Gastrocnemius medialis (tissue), 4 donors: ENCODE measurements at regions not wholly inside any gene's neighbourhood (a gene's known extent, or its start where the extent isn't known, plus 50 kb on each side); places are given as distances from the start of the nearest gene placed in this dataset.

Source experiments
- ATAC-seq, 2 donors: fragments of 150-250 bp; one replicate each; pipeline ENCODE4 v1.9.1; 2016
- DNase-seq, 2 donors: peaks; one replicate each; pipeline ENCODE4 v3.0.0-alpha.2; 2019
- H3K27ac ChIP-seq, 4 donors: fragments of 200-600 bp; sonication (generic); 1 replicate in 1 of 4; 2 replicates in 3 of 4; pipeline ENCODE4 v1.5.1; 2016 to 2018; ENCODE audit warnings: mild to moderate bottlenecking in 2 of 4, moderate library complexity in 1 of 4
- H3K27me3 ChIP-seq, 3 donors: fragments of 200-600 bp; sonication (generic) in 2 of 3; 1 replicate in 1 of 3; 2 replicates in 2 of 3; pipeline versions ENCODE4 v1.5.1 to v1.6.0; 2016 to 2019; ENCODE audit warnings: mild to moderate bottlenecking in 1 of 3, moderate library complexity in 1 of 3
- H3K36me3 ChIP-seq, 2 donors: fragments of 200-600 bp; sonication (generic) in 1 of 2; one replicate each; pipeline ENCODE4 v1.5.1; 2017 to 2018
- H3K4me1 ChIP-seq, 2 donors: fragments of 200-600 bp; sonication (generic) in 1 of 2; one replicate each; pipeline ENCODE4 v1.5.1; 2016 to 2017; ENCODE audit warnings: mild to moderate bottlenecking in 2 of 2
- H3K4me3 ChIP-seq, 4 donors: fragments of 200-600 bp; sonication (generic) in 3 of 4; 1 replicate in 1 of 4; 2 replicates in 3 of 4; pipeline ENCODE4 v1.5.1; 2016 to 2019; ENCODE audit warnings: mild to moderate bottlenecking in 2 of 4
- H3K9me3 ChIP-seq, 3 donors: fragments of 200-600 bp; sonication (generic) in 2 of 3; 1 replicate in 1 of 3; 2 replicates in 2 of 3; pipeline ENCODE4 v1.5.1; 2016 to 2019
- POLR2A ChIP-seq, 2 donors: fragments of 450-650 bp; IDR thresholded peaks; one replicate each; pipeline ENCODE4 v1.6.1; 2017; ENCODE audit warnings: antibody characterized with exemption in 2 of 2, mild to moderate bottlenecking in 2 of 2, moderate library complexity in 2 of 2
- in situ Hi-C, 4 donors: fragments of 200-750 bp; cut with MboI; loops; one replicate each; pipeline versions ENCODE4 v1.15.0 to v1.8.0; 2017; ENCODE audit warnings: low sequenced_read_pairs in 4 of 4
- intact Hi-C: fragments of 100-400 bp; cut with DNase I; formaldehyde crosslinking; loops from one replicate; pipeline ENCODE4 v1.15.1; 2023; ENCODE audit warnings: low total_unique reads
- TF ChIP-seq, protein P1 (sequence below), 5 experiments: fragments of 450-650 bp in 3 of 5; fragments of 200-600 bp in 2 of 5; sonication (generic) in 2 of 5; IDR thresholded peaks in 4 of 5; conservative IDR thresholded peaks in 1 of 5; 1 replicate in 4 of 5; 2 replicates in 1 of 5; pipeline ENCODE4 v1.5.1; 2016 to 2019; ENCODE audit warnings: antibody characterized with exemption in 5 of 5, mild to moderate bottlenecking in 3 of 5, moderate library complexity in 3 of 5

GRCh38 chr5:6049662-6050061 lies 328.7 kb downstream of the MED10 start:
- Histone ChIP-seq H3K27me3 (no peaks in the 10 kb centered on the region), H3K36me3 (no peaks in the 10 kb centered on the region), H3K27ac (no peak overlapping the region), H3K9me3 (no peaks in the 10 kb centered on the region), H3K4me3 (no peak overlapping the region), H3K4me1 (no peaks in the 10 kb centered on the region)
- no peak for ATAC-seq
- in situ Hi-C loops: no loop called here
- no peak for TF ChIP-seq POLR2A (IDR thresholded peaks at IDR 0.05)
- TF ChIP-seq, protein P1, sequence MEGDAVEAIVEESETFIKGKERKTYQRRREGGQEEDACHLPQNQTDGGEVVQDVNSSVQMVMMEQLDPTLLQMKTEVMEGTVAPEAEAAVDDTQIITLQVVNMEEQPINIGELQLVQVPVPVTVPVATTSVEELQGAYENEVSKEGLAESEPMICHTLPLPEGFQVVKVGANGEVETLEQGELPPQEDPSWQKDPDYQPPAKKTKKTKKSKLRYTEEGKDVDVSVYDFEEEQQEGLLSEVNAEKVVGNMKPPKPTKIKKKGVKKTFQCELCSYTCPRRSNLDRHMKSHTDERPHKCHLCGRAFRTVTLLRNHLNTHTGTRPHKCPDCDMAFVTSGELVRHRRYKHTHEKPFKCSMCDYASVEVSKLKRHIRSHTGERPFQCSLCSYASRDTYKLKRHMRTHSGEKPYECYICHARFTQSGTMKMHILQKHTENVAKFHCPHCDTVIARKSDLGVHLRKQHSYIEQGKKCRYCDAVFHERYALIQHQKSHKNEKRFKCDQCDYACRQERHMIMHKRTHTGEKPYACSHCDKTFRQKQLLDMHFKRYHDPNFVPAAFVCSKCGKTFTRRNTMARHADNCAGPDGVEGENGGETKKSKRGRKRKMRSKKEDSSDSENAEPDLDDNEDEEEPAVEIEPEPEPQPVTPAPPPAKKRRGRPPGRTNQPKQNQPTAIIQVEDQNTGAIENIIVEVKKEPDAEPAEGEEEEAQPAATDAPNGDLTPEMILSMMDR (IDR thresholded peaks at IDR 0.05 in 4 of 5, conservative IDR thresholded peaks at IDR 0.05 in 1 of 5): no peak
- intact Hi-C loops: no loop called here
- no peak for DNase-seq

DNA sequence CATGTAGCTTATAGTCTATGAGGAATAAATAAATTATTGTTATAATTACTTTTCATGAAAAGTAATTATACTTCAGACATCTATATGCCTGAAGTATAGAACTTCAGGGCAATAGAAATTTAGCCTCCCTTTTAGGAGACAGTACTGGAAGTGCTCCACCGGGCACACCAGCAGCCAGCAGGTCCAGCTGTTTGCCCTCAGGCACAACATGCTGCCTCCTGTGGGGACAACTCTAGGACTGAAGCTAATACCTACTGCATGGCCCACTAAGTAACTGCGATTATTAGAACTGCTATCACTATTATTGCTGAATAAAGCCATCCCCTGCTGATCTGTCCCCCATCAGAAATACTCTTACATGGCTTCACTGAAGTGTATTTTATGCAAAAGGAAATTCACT lies 329.6 kb downstream of the MED10 start:
- Histone ChIP-seq H3K27me3 (no peaks in the 10 kb centered on the region), H3K4me1 (no peaks in the 10 kb centered on the region), H3K9me3 (no peaks in the 10 kb centered on the region), H3K4me3 (no peak overlapping the region), H3K36me3 (no peaks in the 10 kb centered on the region), H3K27ac (no peak overlapping the region)
- intact Hi-C loops: no loop called here
- in situ Hi-C loops: no loop called here
- TF ChIP-seq, protein P1 (IDR thresholded peaks at IDR 0.05 in 4 of 5, conservative IDR thresholded peaks at IDR 0.05 in 1 of 5): no peak
- TF ChIP-seq POLR2A (IDR thresholded peaks at IDR 0.05): no peak
- ATAC-seq (no peak), DNase-seq (no peak)

DNA sequence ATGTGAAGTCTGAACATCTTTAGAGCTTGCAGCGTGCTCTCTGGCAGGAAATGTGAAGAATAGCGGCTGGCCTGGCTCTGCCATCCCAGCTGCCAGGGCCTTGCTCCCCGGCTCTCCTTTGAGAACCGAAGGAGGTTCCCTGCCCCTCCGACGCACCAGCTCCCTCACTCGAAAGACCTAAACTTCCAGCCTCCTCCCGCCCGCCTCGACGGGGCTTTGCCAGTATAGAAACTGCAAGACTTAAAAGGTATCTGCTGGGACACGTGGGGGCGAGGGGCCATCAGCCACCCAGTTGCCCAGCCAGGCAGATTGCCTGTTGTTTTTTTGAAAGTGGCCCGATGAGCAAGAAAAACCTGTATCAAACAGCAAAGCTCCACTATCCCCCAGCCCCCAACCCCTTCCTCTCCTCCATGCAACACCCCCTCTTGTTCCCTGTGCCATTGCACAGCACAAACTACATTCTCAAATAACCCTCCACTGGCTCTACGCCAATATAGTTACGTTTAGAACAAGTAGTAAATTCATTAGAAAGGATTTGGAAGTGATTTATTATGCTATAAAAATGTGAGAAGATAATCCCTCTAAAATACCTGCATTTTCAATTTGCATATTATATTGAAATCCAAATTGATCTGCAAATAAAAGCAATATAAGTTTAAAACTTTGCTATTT lies 331.9 kb downstream of the MED10 start:
- no peak overlapping the region for H3K4me3 ChIP-seq
- in situ Hi-C loops: no loop called here
- no peak overlapping the region for H3K27ac ChIP-seq
- intact Hi-C loops: no loop called here
- no peaks in the 10 kb centered on the region for H3K36me3 ChIP-seq
- TF ChIP-seq POLR2A (IDR thresholded peaks at IDR 0.05): no peak
- TF ChIP-seq, protein P1 (IDR thresholded peaks at IDR 0.05 in 4 of 5, conservative IDR thresholded peaks at IDR 0.05 in 1 of 5): no peak
- no peaks in the 10 kb centered on the region for H3K4me1 ChIP-seq
- no peaks in the 10 kb centered on the region for H3K9me3 ChIP-seq
- ATAC-seq (no peak), DNase-seq (no peak)
- H3K27me3 ChIP-seq: no peaks in the 10 kb centered on the region

GRCh38 chr5:6043491-6044310 lies 334.6 kb downstream of the MED10 start:
- in situ Hi-C loops (no loop called here), intact Hi-C loops (no loop called here)
- H3K36me3 ChIP-seq: no peaks in the 10 kb centered on the region
- TF ChIP-seq POLR2A (IDR thresholded peaks at IDR 0.05): no peak
- TF ChIP-seq, protein P1 (IDR thresholded peaks at IDR 0.05 in 4 of 5, conservative IDR thresholded peaks at IDR 0.05 in 1 of 5): no peak
- ATAC-seq (no peak), DNase-seq (no peak)
- no peak overlapping the region for H3K4me3 ChIP-seq
- H3K27me3 ChIP-seq: no peaks in the 10 kb centered on the region
- no peak overlapping the region for H3K27ac ChIP-seq
- H3K9me3 ChIP-seq: no peaks in the 10 kb centered on the region
- no peaks in the 10 kb centered on the region for H3K4me1 ChIP-seq
